ENCODE measurements at regions not wholly inside any gene's neighbourhood (a gene's known extent, or its start where the extent isn't known, plus 50 kb on each side); places are given as distances from the start of the nearest gene placed in this dataset.

DNA sequence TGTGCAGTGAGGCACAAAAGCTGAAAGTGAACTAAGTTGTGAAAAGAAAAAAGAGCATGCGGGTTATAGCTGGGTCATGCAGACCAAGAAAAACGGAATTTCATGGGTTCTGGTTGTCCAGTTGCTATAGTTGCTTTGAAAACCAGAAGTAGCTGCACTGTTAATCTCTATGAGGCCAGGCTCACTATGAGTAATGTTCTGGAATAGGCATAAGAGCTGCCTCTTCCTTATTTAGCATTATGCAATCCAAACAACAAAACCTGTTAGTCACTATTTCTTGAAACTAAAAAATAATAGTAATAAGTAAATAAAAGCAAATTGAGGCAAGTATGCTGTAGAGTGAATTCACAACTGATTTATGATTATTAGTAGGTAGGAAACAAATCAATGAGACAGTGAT lies 1383.7 kb downstream of the MRPL39 start (continued):
- TF ChIP-seq SIRT6 (IDR thresholded peaks at IDR 0.05; ENCODE audit: low read length): no peak
- TF ChIP-seq, protein P1, sequence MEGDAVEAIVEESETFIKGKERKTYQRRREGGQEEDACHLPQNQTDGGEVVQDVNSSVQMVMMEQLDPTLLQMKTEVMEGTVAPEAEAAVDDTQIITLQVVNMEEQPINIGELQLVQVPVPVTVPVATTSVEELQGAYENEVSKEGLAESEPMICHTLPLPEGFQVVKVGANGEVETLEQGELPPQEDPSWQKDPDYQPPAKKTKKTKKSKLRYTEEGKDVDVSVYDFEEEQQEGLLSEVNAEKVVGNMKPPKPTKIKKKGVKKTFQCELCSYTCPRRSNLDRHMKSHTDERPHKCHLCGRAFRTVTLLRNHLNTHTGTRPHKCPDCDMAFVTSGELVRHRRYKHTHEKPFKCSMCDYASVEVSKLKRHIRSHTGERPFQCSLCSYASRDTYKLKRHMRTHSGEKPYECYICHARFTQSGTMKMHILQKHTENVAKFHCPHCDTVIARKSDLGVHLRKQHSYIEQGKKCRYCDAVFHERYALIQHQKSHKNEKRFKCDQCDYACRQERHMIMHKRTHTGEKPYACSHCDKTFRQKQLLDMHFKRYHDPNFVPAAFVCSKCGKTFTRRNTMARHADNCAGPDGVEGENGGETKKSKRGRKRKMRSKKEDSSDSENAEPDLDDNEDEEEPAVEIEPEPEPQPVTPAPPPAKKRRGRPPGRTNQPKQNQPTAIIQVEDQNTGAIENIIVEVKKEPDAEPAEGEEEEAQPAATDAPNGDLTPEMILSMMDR (IDR thresholded peaks at IDR 0.05; ENCODE audit: control extremely low read depth in 1 of 3, insufficient read depth in 1 of 3, low read depth in 1 of 3, low read length in 3 of 3): no peak
- no peak for TF ChIP-seq SP1 (IDR thresholded peaks at IDR 0.05; ENCODE audit: low read depth, low read length)
- TF ChIP-seq, protein P2, sequence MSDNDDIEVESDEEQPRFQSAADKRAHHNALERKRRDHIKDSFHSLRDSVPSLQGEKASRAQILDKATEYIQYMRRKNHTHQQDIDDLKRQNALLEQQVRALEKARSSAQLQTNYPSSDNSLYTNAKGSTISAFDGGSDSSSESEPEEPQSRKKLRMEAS (IDR thresholded peaks at IDR 0.05): no peak
- TF ChIP-seq RAD21 (IDR thresholded peaks at IDR 0.05 in 1 of 2, conservative IDR thresholded peaks at IDR 0.05 in 1 of 2; ENCODE audit: low read depth in 2 of 2, low read length in 2 of 2): no peak
- TF ChIP-seq NANOG (IDR thresholded peaks at IDR 0.05; ENCODE audit: insufficient read depth, low read depth, low read length, poor library complexity, severe bottlenecking): no peak
